ENCODE measurements at regions not wholly inside any gene's neighbourhood (a gene's known extent, or its start where the extent isn't known, plus 50 kb on each side); places are given as distances from the start of the nearest gene placed in this dataset.

GRCh38 chr14:101466456-101467180 lies 94.7 kb upstream of the DIO3 start:
- DNase-seq (ENCODE audit: low spot score), result no peak

- DNase-seq (ENCODE audit: low spot score), result no peak
Observed at GRCh38 chr14:101467181-101467926, 93.9 kb upstream of the DIO3 start.

- no peak for DNase-seq (ENCODE audit: low spot score)
Observed at GRCh38 chr14:101469382-101470247, 91.7 kb upstream of the DIO3 start.

DNA sequence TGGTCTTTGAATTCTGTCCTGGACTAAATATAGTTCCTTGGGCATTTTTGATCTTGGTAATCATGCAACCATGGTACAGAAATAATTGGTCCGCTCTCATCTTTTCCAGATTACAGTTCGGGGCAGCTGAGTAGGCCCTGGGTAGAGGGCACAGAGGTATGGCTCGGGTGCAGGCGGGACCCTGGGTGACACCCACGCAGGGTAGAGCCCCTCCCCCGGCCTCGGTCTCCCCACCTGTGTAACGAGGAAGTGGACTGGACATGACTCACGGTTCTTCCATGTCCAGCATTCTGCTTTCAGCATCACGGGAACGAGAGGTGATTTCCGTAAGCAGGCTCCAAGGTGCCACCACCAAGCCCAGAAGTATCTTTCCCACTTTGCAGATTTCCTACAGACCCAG lies 91.0 kb upstream of the DIO3 start:
- no peak for DNase-seq (ENCODE audit: low spot score)

GRCh38 chr14:101471723-101472517 lies 89.4 kb upstream of the DIO3 start:
- no peak for DNase-seq (ENCODE audit: low spot score)

DNA sequence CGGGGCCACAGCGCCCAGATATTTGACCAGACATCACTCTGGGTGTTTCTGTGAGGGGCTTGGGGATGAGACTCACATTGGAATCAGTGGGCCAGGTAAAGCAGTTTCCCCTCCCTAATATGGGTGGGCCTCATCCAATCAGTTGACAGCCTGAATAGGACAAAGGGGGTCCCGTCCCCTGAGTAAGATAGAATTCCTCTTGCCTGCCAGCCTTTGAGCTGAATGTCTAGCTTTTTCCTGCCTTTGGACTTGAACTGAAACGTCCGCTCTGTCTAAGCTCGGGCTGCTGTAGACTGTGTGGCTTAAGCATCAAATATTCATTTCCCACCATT lies 88.8 kb upstream of the DIO3 start:
- no peak for DNase-seq (ENCODE audit: low spot score)

GRCh38 chr14:101473045-101473729 lies 88.1 kb upstream of the DIO3 start:
- DNase-seq (ENCODE audit: low spot score), result no peak

GRCh38 chr14:101473795-101474562 lies 87.3 kb upstream of the DIO3 start:
- no peak for DNase-seq (ENCODE audit: low spot score)

DNA sequence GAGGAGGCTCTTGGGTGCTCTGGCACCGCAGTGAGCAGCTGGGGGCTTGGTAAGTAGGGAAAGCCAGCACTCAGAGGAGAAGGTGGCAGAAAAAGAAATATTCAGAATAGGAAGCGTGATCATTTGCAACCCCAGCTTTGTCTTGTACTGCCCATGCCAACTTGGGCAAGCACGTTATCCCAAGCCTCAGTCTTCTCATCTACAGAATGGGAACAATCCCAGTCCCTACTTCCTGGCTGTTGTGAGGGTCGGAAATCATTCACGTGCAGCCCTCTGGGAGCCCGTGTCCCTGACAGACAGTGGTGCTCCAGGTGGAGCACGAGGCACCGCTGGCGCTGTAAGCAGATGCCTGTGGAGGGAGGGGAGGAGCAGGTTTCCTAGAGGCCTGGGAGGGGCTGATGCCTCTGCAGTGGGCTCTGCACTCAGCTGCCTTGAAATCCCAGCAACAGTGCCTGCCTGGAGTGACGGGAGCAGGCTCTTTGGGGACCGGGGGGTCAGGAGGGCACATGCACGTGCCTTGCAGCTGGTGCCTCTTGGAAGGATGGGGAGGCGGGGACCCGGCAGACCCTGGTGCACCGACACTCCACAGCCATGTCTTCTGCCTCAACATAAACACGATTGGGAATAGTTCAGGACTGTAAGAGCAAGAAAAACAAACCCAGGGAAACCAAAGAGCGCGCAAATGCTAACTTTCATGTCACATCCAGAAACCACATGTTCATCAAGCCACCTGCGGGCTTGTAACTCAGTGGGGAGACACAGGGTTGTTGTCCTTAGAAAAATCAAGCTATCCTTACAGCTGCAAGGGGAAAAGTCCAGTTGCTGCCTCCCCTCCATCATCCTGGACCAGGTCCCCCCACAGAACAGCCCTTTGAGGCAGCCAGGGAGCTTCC lies 86.5 kb upstream of the DIO3 start:
- no peak for DNase-seq (ENCODE audit: low spot score)

- no peak for DNase-seq (ENCODE audit: low spot score)
Observed at GRCh38 chr14:101475456-101476257, 85.6 kb upstream of the DIO3 start.

- DNase-seq (ENCODE audit: low spot score), result no peak
Observed at GRCh38 chr14:101476258-101476915, 84.9 kb upstream of the DIO3 start.

- no peak for DNase-seq (ENCODE audit: low spot score)
Observed at GRCh38 chr14:101476916-101477553, 84.3 kb upstream of the DIO3 start.

DNA sequence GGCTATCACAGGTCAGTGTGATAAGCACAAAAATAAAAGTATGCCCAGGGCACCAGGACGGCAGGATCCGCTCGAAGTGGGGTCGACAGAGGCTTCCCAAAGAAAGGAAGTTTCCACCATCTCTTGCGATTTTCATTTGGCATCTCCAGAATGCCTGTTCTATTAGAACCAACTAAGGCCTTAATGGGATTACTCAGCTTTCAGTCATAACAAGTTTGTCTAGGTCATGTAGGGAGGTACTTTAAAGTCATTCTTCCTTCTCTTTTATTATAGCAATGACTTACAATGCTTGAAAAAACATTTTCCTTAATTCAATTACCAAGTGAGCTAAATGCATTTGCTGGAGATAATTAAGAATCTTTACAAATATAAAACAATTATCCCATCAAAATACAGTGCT lies 83.6 kb upstream of the DIO3 start:
- no peak for DNase-seq (ENCODE audit: low spot score)

- DNase-seq (ENCODE audit: low spot score), result no peak
Observed at GRCh38 chr14:101478096-101478495, 83.2 kb upstream of the DIO3 start.

DNA sequence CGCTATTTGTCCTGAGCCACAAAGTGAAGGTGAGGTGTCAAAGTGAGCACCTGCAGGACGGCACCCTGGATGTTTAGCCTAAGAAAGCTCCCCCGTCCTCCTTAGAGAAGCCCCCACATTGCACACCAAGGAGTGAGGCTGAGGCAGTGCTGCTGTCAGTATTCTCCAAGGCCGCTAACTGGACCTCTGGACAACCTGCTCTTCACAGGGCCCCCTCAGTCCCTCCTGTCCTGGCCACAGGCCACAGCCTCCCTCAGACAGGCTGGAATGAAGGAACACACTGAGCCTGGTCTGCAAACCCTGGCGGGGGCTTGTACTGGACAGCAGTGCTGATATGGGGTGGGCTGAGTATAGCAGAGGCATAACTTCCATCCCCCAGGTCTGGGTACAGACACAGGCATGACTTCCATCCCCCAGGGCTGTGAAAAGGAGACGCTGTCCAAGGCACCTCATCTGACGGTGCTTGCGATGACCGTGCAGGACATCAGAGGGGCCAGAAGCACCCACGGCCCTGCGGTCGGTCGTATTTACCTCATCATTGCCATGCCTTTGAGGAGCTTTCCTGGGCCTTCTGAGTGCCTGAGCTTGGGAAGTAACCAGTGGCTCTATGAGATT lies 82.4 kb upstream of the DIO3 start:
- no peak for DNase-seq (ENCODE audit: low spot score)

DNA sequence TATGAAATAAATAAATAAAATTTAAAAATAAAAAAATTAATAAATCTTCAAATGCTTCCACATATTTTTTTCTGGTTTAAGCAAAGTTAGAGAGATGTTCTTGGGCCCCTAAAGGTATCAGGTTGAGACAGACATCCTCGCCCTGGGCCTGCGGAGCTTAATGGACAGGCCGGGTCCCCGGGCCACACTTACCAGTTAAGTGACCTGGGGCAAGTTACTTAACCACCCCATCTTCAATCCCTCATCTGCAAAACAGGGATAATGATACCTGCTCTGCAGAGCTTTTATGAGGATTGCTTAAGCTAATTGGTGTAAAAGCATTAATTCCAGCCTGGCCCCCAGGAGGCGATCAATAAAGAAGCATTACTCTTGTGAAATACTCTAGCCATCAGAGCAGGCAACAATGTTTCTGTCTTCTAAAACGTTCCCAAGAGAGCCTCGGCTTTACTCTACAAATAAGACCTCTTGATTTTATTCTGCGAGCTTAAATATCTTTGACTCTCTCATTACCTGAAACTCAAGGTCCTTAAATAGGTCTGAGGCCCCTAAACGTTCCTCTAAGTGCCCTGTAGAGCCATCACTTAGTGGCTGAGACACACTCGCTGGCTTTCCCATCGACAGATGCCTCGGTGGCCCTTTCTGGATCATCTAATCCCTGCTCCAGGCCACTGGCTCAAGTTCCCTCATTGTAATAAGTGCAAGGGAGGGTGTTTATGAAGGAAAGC lies 81.1 kb upstream of the DIO3 start:
- DNase-seq (ENCODE audit: low spot score), result no peak

Data from A172 (cell line).